HUES48 (cell line): ENCODE measurements at regions not wholly inside any gene's neighbourhood (a gene's known extent, or its start where the extent isn't known, plus 50 kb on each side); places are given as distances from the start of the nearest gene placed in this dataset.

Experiments
- H3K27ac ChIP-seq: one replicate; pipeline ENCODE4 v1.7.0; 2013; ENCODE audit warnings: low read depth, low read length, inconsistent platforms
- H3K27me3 ChIP-seq: 2 replicates; pipeline ENCODE4 v1.6.1; 2013; ENCODE audit warnings: mild to moderate bottlenecking, low read length; ENCODE audit not compliant: control insufficient read depth, insufficient read depth
- H3K36me3 ChIP-seq: 2 replicates; pipeline ENCODE4 v1.6.1; 2013; ENCODE audit warnings: low read length; ENCODE audit not compliant: control insufficient read depth, insufficient read depth
- H3K4me1 ChIP-seq: 2 replicates; pipeline ENCODE4 v1.6.1; 2013; ENCODE audit warnings: mild to moderate bottlenecking, low read length; ENCODE audit not compliant: control insufficient read depth, insufficient read depth
- H3K4me3 ChIP-seq: 2 replicates; pipeline ENCODE4 v1.5.1; 2013; ENCODE audit warnings: mild to moderate bottlenecking, low read depth, low read length
- H3K9ac ChIP-seq: 2 replicates; pipeline ENCODE4 v1.6.1; 2013; ENCODE audit warnings: mild to moderate bottlenecking, low read depth, low read length, moderate library complexity
- H3K9me3 ChIP-seq: 2 replicates; pipeline ENCODE4 v1.6.1; 2013; ENCODE audit warnings: low read length; ENCODE audit not compliant: control insufficient read depth, insufficient read depth

DNA sequence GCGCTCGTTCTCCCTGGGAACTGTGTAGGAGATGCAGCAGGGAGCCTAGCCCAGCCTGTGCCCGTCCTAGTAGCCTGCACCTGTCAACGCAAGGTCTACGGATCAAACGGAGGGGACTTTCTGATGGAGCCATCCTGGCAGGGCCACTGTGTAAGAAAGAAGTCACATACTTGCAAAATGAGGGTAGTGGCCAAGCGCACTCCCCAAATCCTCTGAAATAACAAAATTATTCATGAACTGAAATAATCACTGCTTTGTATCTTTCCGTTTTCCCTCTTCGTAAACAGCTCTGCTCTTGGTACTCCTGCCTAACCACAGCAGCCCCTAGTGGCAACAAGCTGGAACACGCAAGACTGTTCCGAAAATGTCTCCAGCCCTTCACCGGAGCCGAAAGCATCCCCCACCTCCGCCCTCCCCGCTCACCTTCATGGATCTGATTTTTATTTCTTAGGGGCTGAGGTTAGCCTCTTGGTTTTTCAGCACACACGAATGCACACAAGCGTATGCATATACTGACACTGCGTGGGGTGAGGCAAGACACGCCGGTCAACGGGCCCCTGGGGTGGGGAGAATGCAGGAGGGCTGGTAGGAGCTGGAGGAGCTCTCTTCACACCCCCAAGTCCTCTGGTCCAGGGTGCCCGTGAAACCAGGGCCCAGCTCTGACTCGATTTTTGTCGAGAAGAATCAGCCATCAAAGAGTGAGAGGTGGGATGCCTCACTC is 100.8 kb downstream of the ABCC12 start:
- Histone ChIP-seq H3K9ac (no peak overlapping the region), H3K4me3 (peak overlapping the region; percentile 37; the same call in 1 of the 2 replicates), H3K27me3 (peaks cover 4% of the 10 kb centered on the region; the same call in 1 of the 2 replicates), H3K9me3 (no peaks in the 10 kb centered on the region), H3K27ac (no peak overlapping the region), H3K4me1 (peaks cover 14% of the 10 kb centered on the region), H3K36me3 (no peaks in the 10 kb centered on the region)

DNA sequence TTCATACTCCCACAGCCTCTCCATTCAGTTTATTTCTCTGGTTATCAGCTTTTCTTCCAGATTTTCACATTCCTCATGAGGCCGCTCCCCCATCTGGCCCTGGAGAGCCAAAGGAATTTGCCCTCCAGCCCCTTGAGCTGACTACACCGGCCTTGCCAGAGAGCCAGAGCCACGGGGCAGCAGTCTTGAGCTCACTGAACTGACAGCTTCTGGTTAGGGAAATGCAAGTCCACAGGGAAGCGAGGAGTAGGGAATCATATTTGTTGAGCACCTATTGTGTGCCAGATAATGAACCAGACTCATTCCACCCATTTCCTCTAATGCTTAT is 102.4 kb downstream of the ABCC12 start:
- H3K9ac ChIP-seq, result no peak overlapping the region
- no peaks in the 10 kb centered on the region for H3K9me3 ChIP-seq
- H3K27me3 ChIP-seq, result peaks cover 4% of the 10 kb centered on the region; the same call in 1 of the 2 replicates
- no peak overlapping the region for H3K27ac ChIP-seq
- H3K36me3 ChIP-seq, result no peaks in the 10 kb centered on the region
- H3K4me1 ChIP-seq, result peaks cover 14% of the 10 kb centered on the region
- H3K4me3 ChIP-seq, result no peak overlapping the region

- H3K9me3 ChIP-seq, result no peaks in the 10 kb centered on the region
- no peak overlapping the region for H3K9ac ChIP-seq
- H3K4me1 ChIP-seq, result peaks cover 14% of the 10 kb centered on the region
- H3K27ac ChIP-seq, result peak overlapping the region; percentile 24
- no peaks in the 10 kb centered on the region for H3K36me3 ChIP-seq
- H3K27me3 ChIP-seq, result peaks cover 4% of the 10 kb centered on the region; the same call in 1 of the 2 replicates
- H3K4me3 ChIP-seq, result no peak overlapping the region
Observed at GRCh38 chr16:48052731-48053417, 102.9 kb downstream of the ABCC12 start.

DNA sequence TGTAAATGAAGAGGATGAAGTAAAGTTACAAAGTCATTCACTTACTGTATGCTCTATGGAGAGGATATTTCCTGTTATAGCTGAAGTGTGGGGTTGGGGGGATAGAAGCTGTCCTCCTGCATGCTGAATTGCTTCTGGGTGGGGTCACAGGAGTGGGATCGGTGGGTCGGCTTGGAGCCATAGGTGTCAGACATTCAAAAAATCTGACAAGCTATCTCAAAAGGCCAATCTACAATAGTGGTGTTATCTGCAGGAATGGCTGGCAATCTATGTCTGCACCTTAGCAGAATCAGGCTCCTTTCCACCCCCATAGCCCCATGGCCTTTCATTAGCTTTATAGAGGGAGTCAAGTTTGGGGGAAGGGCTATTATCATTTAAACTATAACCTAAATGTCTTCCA is 104.9 kb downstream of the ABCC12 start:
- peaks cover 4% of the 10 kb centered on the region; the same call in 1 of the 2 replicates for H3K27me3 ChIP-seq
- H3K4me1 ChIP-seq, result peaks cover 14% of the 10 kb centered on the region
- no peaks in the 10 kb centered on the region for H3K9me3 ChIP-seq
- no peaks in the 10 kb centered on the region for H3K36me3 ChIP-seq
- no peak overlapping the region for H3K27ac ChIP-seq
- no peak overlapping the region for H3K4me3 ChIP-seq
- no peak overlapping the region for H3K9ac ChIP-seq

DNA sequence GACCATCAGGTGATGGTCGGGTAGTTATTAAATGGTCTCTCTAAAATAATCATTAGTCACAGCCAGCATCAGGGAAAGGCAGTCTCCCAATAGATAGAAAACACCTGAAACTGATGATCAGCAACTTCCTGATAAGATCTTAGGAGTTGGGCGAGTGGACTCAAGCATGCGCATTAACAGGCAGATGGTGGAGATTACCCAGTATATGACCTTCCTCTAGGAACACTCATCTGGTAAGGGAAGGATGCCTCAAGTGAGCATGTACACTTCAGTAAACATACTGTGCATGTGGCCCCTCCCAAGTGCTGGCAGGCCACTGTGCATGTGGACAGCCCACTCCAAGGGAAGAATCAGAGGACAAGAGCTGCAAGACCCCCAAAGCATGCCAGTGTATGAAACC is 105.9 kb downstream of the ABCC12 start:
- no peaks in the 10 kb centered on the region for H3K36me3 ChIP-seq
- no peak overlapping the region for H3K9ac ChIP-seq
- H3K27ac ChIP-seq, result no peak overlapping the region
- H3K4me1 ChIP-seq, result peaks cover 22% of the 10 kb centered on the region
- no peaks in the 10 kb centered on the region for H3K9me3 ChIP-seq
- no peak overlapping the region for H3K4me3 ChIP-seq
- no peaks in the 10 kb centered on the region for H3K27me3 ChIP-seq

DNA sequence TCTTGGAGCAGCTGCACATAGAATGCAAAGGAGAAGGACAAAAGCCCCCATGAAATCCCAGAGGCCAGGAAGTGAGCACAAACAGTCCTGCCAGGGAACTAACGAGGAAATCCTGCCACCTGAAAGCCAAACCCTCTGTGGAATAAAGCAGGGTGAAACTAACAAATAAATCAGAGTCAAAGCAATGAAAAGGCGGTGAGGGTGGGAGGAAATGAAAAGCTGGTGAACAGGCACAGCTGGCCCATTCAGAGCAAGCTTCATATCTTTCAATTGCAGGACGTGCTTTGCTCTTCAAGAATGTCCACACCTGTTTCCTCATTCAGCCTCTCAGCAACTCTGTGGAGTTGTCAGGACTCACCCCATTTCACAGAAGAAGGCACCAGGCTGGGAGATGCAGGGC is 108.1 kb downstream of the ABCC12 start:
- Histone ChIP-seq H3K36me3 (no peaks in the 10 kb centered on the region), H3K4me1 (peaks cover 9% of the 10 kb centered on the region), H3K9ac (no peak overlapping the region), H3K27ac (no peak overlapping the region), H3K27me3 (no peaks in the 10 kb centered on the region), H3K9me3 (no peaks in the 10 kb centered on the region), H3K4me3 (no peak overlapping the region)

DNA sequence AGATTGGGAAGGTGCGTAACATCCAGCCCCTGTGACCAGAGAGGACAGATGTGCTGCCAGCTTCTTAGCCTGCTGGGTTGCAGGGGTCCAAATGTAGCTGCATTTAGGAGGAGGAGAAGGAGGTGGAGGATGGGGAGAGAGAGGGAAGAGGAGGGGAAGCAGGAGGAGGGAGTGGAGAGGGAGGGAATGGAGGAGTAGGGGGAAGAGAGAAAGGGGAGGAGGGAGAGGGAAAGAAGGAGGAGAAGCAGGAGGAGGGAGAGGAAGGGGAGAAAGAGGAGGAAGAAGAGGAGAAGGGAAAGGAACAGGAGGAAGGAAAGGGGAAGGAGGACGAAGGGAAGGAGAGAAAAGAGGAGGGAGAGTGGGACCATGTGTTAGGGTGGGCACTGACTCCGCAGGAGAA is 108.6 kb downstream of the ABCC12 start:
- Histone ChIP-seq H3K4me3 (no peak overlapping the region), H3K4me1 (peaks cover 8% of the 10 kb centered on the region), H3K27ac (no peak overlapping the region), H3K9ac (no peak overlapping the region), H3K27me3 (no peaks in the 10 kb centered on the region), H3K36me3 (no peaks in the 10 kb centered on the region), H3K9me3 (no peaks in the 10 kb centered on the region)

DNA sequence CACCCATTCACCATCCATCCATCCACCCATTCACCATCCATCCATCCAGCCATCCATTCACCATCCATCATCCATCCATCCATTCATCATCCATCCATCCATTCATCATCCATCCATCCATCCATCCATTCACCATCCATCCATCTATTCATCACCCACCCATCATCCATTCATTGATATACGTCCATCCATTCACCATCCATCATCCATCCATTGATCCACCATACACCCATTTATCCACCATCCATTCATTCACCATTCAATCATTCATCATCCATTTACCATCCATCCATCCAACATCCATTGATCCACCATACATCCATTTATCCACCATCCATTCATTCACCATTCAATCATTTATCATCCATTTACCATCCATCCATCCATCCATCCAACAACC is 111.7 kb downstream of the ABCC12 start:
- Histone ChIP-seq H3K36me3 (no peaks in the 10 kb centered on the region), H3K9me3 (no peaks in the 10 kb centered on the region), H3K4me3 (no peak overlapping the region), H3K9ac (no peak overlapping the region), H3K4me1 (peaks cover 8% of the 10 kb centered on the region), H3K27me3 (no peaks in the 10 kb centered on the region), H3K27ac (no peak overlapping the region)

DNA sequence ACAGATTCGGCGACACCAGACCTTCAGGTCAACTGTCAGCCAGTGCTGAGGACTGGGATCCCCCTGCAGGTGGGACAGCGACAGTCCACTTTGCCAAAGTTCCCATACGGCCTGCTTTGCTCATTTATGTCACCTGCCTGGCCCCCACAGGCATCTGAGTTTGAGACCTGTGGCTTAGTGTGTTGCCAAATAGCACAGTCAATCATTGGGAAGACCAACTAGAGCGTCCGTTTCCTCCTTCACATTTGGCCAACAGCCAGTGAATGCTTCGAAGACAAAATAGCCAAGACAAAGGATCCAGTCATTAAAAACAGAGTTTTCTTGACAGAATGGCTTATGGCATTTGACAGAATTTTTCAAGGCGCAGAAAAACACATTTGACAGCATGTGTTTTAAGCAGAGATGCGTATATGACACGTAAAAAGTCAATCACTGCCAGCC is 113.8 kb downstream of the ABCC12 start:
- Histone ChIP-seq H3K9me3 (no peaks in the 10 kb centered on the region), H3K4me1 (peaks cover 8% of the 10 kb centered on the region), H3K9ac (no peak overlapping the region), H3K27me3 (no peaks in the 10 kb centered on the region), H3K36me3 (no peaks in the 10 kb centered on the region), H3K27ac (no peak overlapping the region), H3K4me3 (no peak overlapping the region)

- no peak overlapping the region for H3K4me3 ChIP-seq
- H3K36me3 ChIP-seq, result no peaks in the 10 kb centered on the region
- H3K27ac ChIP-seq, result no peak overlapping the region
- no peaks in the 10 kb centered on the region for H3K4me1 ChIP-seq
- H3K27me3 ChIP-seq, result no peaks in the 10 kb centered on the region
- no peak overlapping the region for H3K9ac ChIP-seq
- H3K9me3 ChIP-seq, result no peaks in the 10 kb centered on the region
Observed at GRCh38 chr16:48035142-48035541, 120.7 kb downstream of the ABCC12 start.

DNA sequence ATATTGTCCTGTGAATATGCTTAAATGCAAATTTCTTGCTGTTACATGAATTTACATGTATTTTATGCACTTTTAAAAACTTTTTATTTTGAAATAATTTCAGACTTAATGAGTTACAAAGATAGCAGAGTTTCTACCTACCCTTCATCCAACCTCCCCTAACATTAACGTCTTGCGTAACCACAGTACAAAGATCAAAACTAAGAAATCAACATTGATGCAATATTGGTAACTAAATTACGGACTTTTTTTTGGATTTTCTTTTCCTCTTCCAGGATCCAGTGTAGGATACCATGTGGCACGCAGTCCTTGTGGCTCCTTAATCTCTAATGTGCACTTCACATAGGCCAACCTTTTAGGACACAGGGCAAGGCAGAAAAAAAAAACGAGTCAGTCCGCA is 124.9 kb downstream of the ABCC12 start:
- Histone ChIP-seq H3K9ac (no peak overlapping the region), H3K27ac (no peak overlapping the region), H3K9me3 (no peaks in the 10 kb centered on the region), H3K27me3 (no peaks in the 10 kb centered on the region), H3K4me3 (no peak overlapping the region), H3K4me1 (peaks cover 2% of the 10 kb centered on the region; the same call in 1 of the 2 replicates), H3K36me3 (no peaks in the 10 kb centered on the region)
